Endothelial cell of umbilical vein (primary cell): ENCODE measurements at regions not wholly inside any gene's neighbourhood (a gene's known extent, or its start where the extent isn't known, plus 50 kb on each side); places are given as distances from the start of the nearest gene placed in this dataset.

ENCODE experiments used
- BruUV-seq: library from RNA; stranded (reverse); fragments of 400-500 nt; replicated peaks from 2 replicates; lab custom pipeline; 2021; lab: Mats Ljungman, UMichigan
- CTCF ChIA-PET: fragments of 300-600, 350-600 bp; sonication (Branson Sonifier 250); formaldehyde crosslinking; loops from one replicate; lab custom pipeline; 2021; ENCODE audit warnings: antibody characterized with exemption, inconsistent platforms; lab: Charles Lee
- POLR2A ChIA-PET: fragments of 300-600, 350-600 bp; sonication (Branson Sonifier 250); formaldehyde crosslinking; loops from one replicate; lab custom pipeline; 2021; ENCODE audit warnings: antibody characterized with exemption, inconsistent platforms; lab: Charles Lee
- DNase-seq: peaks from one replicate; pipeline ENCODE4 v3.0.0-alpha.2; 2011; ENCODE audit warnings: low read depth, low spot score
- FAIRE-seq: peaks from 2 replicates; lab custom pipeline; 2011; peaks lifted over from hg19 to GRCh38; lab: Jason Lieb, UNC
- H2AFZ ChIP-seq: 2 replicates; pipeline ENCODE4 v1.6.0; 2012; ENCODE audit warnings: low read depth, low read length, control low read depth, inconsistent platforms
- H3K27ac ChIP-seq: 2 replicates; pipeline ENCODE4 v1.5.1; 2011; ENCODE audit warnings: low read depth, mild to moderate bottlenecking, control low read depth, low read length, moderate library complexity; ENCODE audit not compliant: insufficient read depth
- H3K27me3 ChIP-seq, 2 experiments: 2 replicates each; pipeline versions ENCODE4 v1.6.0 to v1.6.1; 2011; ENCODE audit warnings: low read length in 2 of 2, mixed read lengths in 1 of 2; ENCODE audit not compliant: control insufficient read depth in 2 of 2, insufficient read depth in 2 of 2
- H3K36me3 ChIP-seq, 2 experiments: 2 replicates in 1 of 2; 3 replicates in 1 of 2; pipeline ENCODE4 v1.5.1; 2011; ENCODE audit warnings: low read length in 2 of 2, mild to moderate bottlenecking in 1 of 2, moderate library complexity in 1 of 2; ENCODE audit not compliant: control insufficient read depth in 2 of 2, insufficient read depth in 2 of 2; ENCODE audit errors: extremely low read depth in 1 of 2
- H3K4me1 ChIP-seq: 3 replicates; pipeline ENCODE4 v1.5.1; 2011; ENCODE audit warnings: mild to moderate bottlenecking, low read length; ENCODE audit not compliant: control insufficient read depth, insufficient read depth; ENCODE audit errors: extremely low read depth
- H3K4me2 ChIP-seq: 2 replicates; pipeline ENCODE4 v1.6.1; 2011; ENCODE audit warnings: low read length, control low read depth, mixed read lengths; ENCODE audit not compliant: insufficient read depth
- H3K4me3 ChIP-seq, 3 experiments: fragments of 200-600 bp in 1 of 3; sonication (generic), shearing (Covaris generic) in 1 of 3; replicated peaks in 1 of 3; 2 replicates each; pipeline ENCODE4 v1.5.1; 2011 to 2016; ENCODE audit warnings: control low read depth in 3 of 3, low read length in 3 of 3, mild to moderate bottlenecking in 2 of 3, inconsistent platforms in 1 of 3, low read depth in 1 of 3, moderate library complexity in 1 of 3; ENCODE audit not compliant: insufficient read depth in 1 of 3
- H3K79me2 ChIP-seq: 2 replicates; pipeline ENCODE4 v1.6.0; 2012; ENCODE audit warnings: low read length, inconsistent platforms; ENCODE audit not compliant: control insufficient read depth, insufficient read depth
- H3K9ac ChIP-seq: replicated peaks from 2 replicates; pipeline ENCODE3; 2011; ENCODE audit warnings: low read length, control low read depth; ENCODE audit not compliant: insufficient read depth; ENCODE audit errors: extremely low read depth
- H3K9me1 ChIP-seq: replicated peaks from 3 replicates; pipeline ENCODE4 v1.6.0; 2011; ENCODE audit warnings: mild to moderate bottlenecking, low read length; ENCODE audit not compliant: control insufficient read depth, insufficient read depth; ENCODE audit errors: extremely low read depth
- H3K9me3 ChIP-seq: replicated peaks from 2 replicates; pipeline ENCODE4 v1.5.1; 2012; ENCODE audit warnings: low read length, inconsistent platforms; ENCODE audit not compliant: control insufficient read depth, insufficient read depth
- H4K20me1 ChIP-seq: replicated peaks from 2 replicates; pipeline ENCODE3; 2011; ENCODE audit warnings: mild to moderate bottlenecking, low read length; ENCODE audit not compliant: control insufficient read depth, insufficient read depth; ENCODE audit errors: extremely low read depth
- EZH2 ChIP-seq: IDR thresholded peaks from 2 replicates; pipeline ENCODE4 v1.6.1; 2012; ENCODE audit warnings: borderline replicate concordance, low read depth, mild to moderate bottlenecking, moderate library complexity, low read length, inconsistent platforms; ENCODE audit not compliant: severe bottlenecking
- FOS ChIP-seq: IDR thresholded peaks from 2 replicates; pipeline ENCODE4 v1.6.1; 2011; ENCODE audit warnings: mild to moderate bottlenecking, low read length, moderate library complexity, borderline replicate concordance; ENCODE audit not compliant: insufficient read depth
- GATA2 ChIP-seq: IDR thresholded peaks from 2 replicates; pipeline ENCODE4 v1.7.0; 2011; ENCODE audit warnings: low read depth, mild to moderate bottlenecking, moderate library complexity, mixed read lengths, low read length; ENCODE audit not compliant: insufficient read length, insufficient read depth
- JUN ChIP-seq: IDR thresholded peaks from 2 replicates; pipeline ENCODE4 v1.6.1; 2011; ENCODE audit warnings: borderline replicate concordance, low read depth; ENCODE audit not compliant: insufficient read length, insufficient read depth
- MYC ChIP-seq: IDR thresholded peaks from one replicate; pipeline ENCODE4 v1.6.1; 2011; ENCODE audit warnings: mild to moderate bottlenecking, low read depth, low read length
- POLR2AphosphoS5 ChIP-seq: IDR thresholded peaks from 2 replicates; pipeline ENCODE4 v1.6.1; 2012; ENCODE audit warnings: low read depth, mild to moderate bottlenecking, control low read depth, low read length, moderate library complexity; ENCODE audit not compliant: insufficient read depth
- dilution Hi-C: fragments of 300-500 bp; cut with MboI; formaldehyde crosslinking; loops from one replicate; pipeline ENCODE4 v1.15.0; 2019; ENCODE audit warnings: low sequenced_read_pairs; ENCODE audit not compliant: extremely low pct_ligation_motif_present
- intact Hi-C: fragments of 100-400 bp; cut with micrococcal nuclease; formaldehyde crosslinking; loops from one replicate; pipeline ENCODE4 v1.10.0; 2022
- TF ChIP-seq, protein P1 (sequence below): IDR thresholded peaks from 2 replicates; pipeline ENCODE4 v1.6.1; 2011; ENCODE audit not compliant: insufficient read depth, insufficient read length

GRCh38 chr4:187479511-187479910 lies 516.1 kb upstream of the ZFP42 start:
- no peaks in the 10 kb centered on the region for H3K9me1 ChIP-seq
- no peak for FAIRE-seq
- H3K36me3 ChIP-seq, result no peaks in the 10 kb centered on the region
- ChIA-PET POLR2A (no interaction called here), CTCF (no interaction called here)
- H3K27ac ChIP-seq, result no peak overlapping the region
- DNase-seq, result no peak
- no peaks in the 10 kb centered on the region for H3K27me3 ChIP-seq
- no peaks in the 10 kb centered on the region for H3K4me1 ChIP-seq
- intact Hi-C loops, result no loop called here
- no peak overlapping the region for H3K4me2 ChIP-seq
- no peak overlapping the region for H3K9ac ChIP-seq
- no peak for TF ChIP-seq EZH2
- TF ChIP-seq, protein P1, sequence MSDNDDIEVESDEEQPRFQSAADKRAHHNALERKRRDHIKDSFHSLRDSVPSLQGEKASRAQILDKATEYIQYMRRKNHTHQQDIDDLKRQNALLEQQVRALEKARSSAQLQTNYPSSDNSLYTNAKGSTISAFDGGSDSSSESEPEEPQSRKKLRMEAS, result no peak
- no peak for TF ChIP-seq MYC
- TF ChIP-seq GATA2, result no peak
- TF ChIP-seq JUN, result no peak
- TF ChIP-seq POLR2AphosphoS5, result no peak
- no peak for TF ChIP-seq FOS
- no peak overlapping the region for H3K4me3 ChIP-seq
- dilution Hi-C loops, result no loop called here
- H4K20me1 ChIP-seq, result no peaks in the 10 kb centered on the region
- no TSS peak for BruUV-seq
- H3K79me2 ChIP-seq, result no peaks in the 10 kb centered on the region
- H3K9me3 ChIP-seq, result peaks cover 1% of the 10 kb centered on the region
- H2AFZ ChIP-seq, result no peak overlapping the region
